ENCODE measurements at regions not wholly inside any gene's neighbourhood (a gene's known extent, or its start where the extent isn't known, plus 50 kb on each side); places are given as distances from the start of the nearest gene placed in this dataset.

DNA sequence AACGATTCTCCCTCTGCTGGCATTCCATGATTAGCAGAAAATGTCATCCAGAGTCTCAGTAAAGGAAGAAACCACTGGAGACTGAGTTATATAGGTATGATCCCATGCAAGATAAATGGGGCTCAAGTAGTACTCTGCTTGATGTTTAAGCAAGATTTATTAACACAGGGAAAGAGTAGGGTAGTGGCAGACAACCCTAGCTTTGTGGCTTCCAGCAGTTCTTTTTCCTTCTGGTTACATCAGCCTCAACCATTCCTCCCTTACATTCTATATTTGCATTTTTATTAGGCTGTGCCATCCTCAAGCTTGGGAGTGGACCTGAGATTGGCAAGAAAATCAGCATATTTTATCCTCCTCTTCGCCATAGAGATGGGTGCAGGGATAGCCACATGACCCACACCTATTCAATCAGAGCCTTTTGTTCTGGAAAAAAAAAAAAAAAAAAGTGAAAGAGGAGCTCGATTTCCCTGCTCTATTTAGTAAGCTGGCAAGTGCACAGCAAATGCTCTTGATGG is 402.1 kb downstream of the ZNF536 start:
- H3K4me1 Mint-ChIP-seq, result no peaks in the 10 kb centered on the region

DNA sequence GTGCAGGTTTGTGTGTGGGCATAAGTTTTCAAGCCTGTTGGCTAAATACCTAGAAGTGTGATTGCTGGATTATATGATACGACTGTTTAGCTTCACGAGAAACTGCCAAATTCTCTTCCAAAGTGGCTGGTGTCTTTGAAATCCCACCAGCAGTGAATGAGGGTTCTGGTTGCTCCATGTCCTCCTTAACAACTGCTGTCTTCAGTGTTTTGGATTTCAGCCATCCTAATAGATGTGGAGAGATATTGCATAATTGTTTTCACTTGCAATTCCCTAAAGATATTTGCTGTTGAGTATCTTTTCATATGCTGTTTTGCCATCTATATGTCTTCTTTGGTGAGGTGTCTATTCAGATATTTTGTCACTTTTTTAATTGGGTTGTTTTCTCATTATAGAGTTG is 390.5 kb downstream of the ZNF536 start:
- CTCF ChIA-PET, result no interaction called here
- H3K4me3 Mint-ChIP-seq, result no peak overlapping the region
- no peak overlapping the region for H3K27ac Mint-ChIP-seq
- H3K27me3 Mint-ChIP-seq, result no peaks in the 10 kb centered on the region
- H3K4me1 Mint-ChIP-seq, result no peaks in the 10 kb centered on the region
- no peaks in the 10 kb centered on the region for H3K9me3 Mint-ChIP-seq
- H3K36me3 Mint-ChIP-seq, result no peaks in the 10 kb centered on the region
- DNase-seq, result no peak

More for the DNA sequence above, 402.1 kb downstream of the ZNF536 start:
- no peaks in the 10 kb centered on the region for H3K36me3 Mint-ChIP-seq
- H3K9me3 Mint-ChIP-seq, result peaks cover 3% of the 10 kb centered on the region
- CTCF ChIA-PET, result interaction anchor here (1.5 kb wide), 1 partner anchor 92 kb away, joined by 5 read pairs; no protein-coding TSS in a partner anchor
- no peaks in the 10 kb centered on the region for H3K27me3 Mint-ChIP-seq
- no peak for DNase-seq
- no peak overlapping the region for H3K27ac Mint-ChIP-seq
- no peak overlapping the region for H3K4me3 Mint-ChIP-seq

DNA sequence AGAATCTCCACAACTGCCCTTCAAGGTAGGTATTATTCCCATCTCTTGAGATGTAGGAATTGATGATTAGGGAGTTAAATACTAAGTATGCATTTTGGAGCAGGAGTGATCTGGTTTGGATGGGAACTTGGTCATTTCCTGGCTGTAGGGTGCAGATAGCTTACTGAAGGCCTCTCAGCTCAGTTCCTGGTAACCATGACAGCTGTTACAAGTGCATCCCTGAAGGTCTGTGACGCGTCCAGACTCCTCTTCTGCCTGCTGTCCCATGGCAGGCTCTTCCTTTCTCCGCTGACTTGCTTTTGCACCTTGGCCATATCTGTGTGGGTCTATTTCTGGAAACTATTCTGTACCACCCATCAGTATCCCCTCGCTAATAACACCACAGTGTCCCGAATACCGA is 387.8 kb downstream of the ZNF536 start:
- H3K4me3 Mint-ChIP-seq, result no peak overlapping the region
- H3K4me1 Mint-ChIP-seq, result no peaks in the 10 kb centered on the region
- CTCF ChIA-PET, result no interaction called here

DNA sequence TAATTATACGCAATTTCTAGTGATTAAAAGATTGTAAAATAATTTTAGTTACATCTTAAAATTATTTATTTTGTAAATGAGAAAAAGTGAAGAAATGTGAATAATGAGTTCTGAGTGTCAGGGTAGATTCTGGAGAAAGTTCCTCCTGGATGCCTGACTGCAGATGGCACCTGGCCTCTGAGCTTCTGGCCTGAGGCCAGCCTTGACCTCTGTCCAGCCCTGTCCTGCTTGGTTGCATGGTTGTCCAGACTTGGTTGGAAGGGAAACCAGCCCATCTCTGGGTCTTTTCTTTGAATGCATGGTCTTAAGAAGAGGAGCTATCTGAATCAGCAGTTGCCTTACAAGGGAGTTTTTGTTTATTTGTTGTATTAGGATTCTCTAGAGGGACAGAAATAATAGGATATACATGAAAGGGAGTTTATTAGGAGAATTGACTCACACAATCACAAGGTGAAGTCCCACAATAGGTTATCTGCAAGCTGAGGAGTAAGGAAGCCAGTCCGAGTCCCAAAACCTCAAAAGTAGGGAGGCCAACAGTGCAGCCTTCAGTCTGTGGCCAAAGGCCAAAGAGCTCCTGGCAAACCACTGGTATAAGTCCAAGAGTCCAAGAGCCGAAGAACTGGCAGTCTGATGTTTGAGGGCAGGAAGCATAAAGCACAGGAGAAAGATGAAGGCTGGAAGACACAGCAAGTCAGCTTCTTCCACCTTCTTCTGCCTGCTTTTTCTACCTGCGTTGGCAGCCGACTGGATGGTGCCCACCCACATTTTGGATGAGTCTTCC is 385.8 kb downstream of the ZNF536 start:
- peaks cover 3% of the 10 kb centered on the region for H3K9me3 Mint-ChIP-seq
- CTCF ChIA-PET, result no interaction called here
- H3K27me3 Mint-ChIP-seq, result no peaks in the 10 kb centered on the region
- H3K27ac Mint-ChIP-seq, result no peak overlapping the region
- H3K4me3 Mint-ChIP-seq, result no peak overlapping the region
- H3K4me1 Mint-ChIP-seq, result no peaks in the 10 kb centered on the region
- no peak for DNase-seq
- no peaks in the 10 kb centered on the region for H3K36me3 Mint-ChIP-seq

More for the DNA sequence above, 387.8 kb downstream of the ZNF536 start:
- H3K27me3 Mint-ChIP-seq, result no peaks in the 10 kb centered on the region
- no peak overlapping the region for H3K27ac Mint-ChIP-seq
- no peaks in the 10 kb centered on the region for H3K36me3 Mint-ChIP-seq
- no peak for DNase-seq
- peaks cover 3% of the 10 kb centered on the region for H3K9me3 Mint-ChIP-seq

DNA sequence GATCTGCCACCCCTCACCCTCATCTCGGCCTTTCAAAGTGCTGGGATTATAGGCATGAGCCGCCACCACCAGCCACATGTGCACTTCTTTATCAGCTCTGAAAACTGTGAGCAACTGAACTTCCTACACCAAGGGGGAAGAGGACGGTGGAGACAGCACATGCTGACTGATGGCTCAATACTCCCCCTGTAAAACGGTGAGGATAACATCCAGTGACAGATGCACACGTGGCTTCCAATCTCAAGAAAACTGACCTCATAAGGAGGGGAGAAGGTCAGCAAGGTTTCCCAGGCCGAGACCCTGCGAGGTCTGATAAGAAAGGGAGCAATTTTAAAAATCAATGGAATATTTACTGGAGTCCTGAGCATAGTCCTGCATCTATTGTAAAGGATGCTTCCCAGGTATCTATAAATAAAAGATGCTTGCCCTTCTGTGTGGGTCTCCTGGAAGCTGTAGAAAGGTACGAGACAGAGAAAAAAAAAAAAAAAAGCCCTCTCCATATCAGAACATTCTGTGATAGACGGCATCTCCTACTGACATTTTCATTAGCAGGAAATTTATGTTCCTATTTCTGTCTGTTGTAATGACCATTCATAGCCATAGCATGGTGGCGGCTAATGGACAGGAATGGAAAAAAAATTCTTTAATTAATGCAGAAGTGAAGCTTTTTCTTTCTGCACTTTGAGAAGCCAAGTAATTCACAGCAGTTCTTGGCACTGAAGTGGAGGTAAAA is 385.1 kb downstream of the ZNF536 start:
- Mint-ChIP-seq H3K4me1 (no peaks in the 10 kb centered on the region), H3K27me3 (no peaks in the 10 kb centered on the region), H3K36me3 (no peaks in the 10 kb centered on the region), H3K9me3 (peaks cover 3% of the 10 kb centered on the region), H3K4me3 (no peak overlapping the region), H3K27ac (no peak overlapping the region)
- CTCF ChIA-PET, result no interaction called here
- DNase-seq, result no peak

DNA sequence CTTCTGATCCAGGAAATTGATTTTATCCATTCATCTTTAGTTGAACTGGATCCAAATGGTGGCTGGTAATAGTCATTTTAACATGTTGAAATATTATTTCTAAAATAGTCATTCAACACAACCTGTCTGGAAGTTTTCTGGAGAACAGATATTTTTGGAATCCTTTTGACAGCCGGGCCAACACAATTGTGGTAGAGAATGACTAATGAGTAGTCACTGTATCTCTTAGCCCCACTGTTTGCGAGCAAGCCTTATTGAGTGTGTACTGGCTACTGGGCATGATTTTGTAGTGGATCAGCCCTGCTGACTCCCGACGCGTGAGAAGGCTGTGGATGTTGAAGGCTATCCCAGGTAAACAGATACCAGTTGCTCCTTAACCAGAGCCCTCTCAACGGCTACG is 383.4 kb downstream of the ZNF536 start:
- H3K4me3 Mint-ChIP-seq, result no peak overlapping the region
- no peaks in the 10 kb centered on the region for H3K36me3 Mint-ChIP-seq
- peaks cover 5% of the 10 kb centered on the region for H3K9me3 Mint-ChIP-seq
- H3K4me1 Mint-ChIP-seq, result no peaks in the 10 kb centered on the region
- CTCF ChIA-PET, result no interaction called here
- no peak for DNase-seq
- H3K27ac Mint-ChIP-seq, result no peak overlapping the region
- H3K27me3 Mint-ChIP-seq, result no peaks in the 10 kb centered on the region

DNA sequence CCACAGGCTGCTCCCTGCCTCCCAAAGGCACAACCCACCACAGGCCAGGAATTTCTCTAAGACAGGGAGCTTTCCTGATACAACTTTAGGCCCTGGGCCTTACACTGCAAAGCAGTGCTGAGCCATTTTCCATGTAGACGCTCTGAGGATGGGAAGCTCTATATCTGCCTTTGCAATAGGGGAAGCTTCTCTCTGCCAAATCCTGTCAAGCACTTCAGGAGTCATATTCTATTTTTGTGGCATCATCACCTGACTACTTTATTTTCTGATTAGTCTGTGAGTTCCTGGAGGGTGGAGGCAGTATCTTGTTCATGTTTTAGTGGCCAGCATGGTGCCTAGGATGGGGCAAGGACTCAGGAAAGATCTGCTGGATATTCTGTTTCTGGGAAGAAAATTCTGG is 382.0 kb downstream of the ZNF536 start:
- Mint-ChIP-seq H3K9me3 (peaks cover 14% of the 10 kb centered on the region), H3K4me1 (no peaks in the 10 kb centered on the region), H3K4me3 (no peak overlapping the region), H3K27me3 (no peaks in the 10 kb centered on the region), H3K27ac (no peak overlapping the region), H3K36me3 (no peaks in the 10 kb centered on the region)
- CTCF ChIA-PET, result no interaction called here
- no peak for DNase-seq

DNA sequence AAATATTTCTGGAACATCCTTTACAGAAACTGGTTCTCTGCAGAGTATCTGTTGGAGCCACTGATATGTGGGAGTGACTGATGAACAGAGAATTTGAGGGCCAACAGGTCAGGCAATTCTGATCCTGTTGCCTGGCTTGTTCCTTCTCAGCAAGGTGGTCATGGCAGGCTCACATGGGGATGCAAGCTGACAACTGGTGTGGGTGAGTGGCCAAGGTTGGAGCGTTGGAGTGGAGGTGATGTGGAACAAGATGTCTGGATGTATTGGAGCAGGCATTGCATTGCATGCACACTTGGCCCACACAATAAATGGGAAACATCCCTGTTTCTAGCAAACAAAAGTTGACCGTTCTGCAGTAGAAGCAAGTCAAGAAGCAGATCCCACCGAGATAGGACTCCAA is 380.7 kb downstream of the ZNF536 start:
- no peaks in the 10 kb centered on the region for H3K4me1 Mint-ChIP-seq
- no peaks in the 10 kb centered on the region for H3K27me3 Mint-ChIP-seq
- peaks cover 14% of the 10 kb centered on the region for H3K9me3 Mint-ChIP-seq
- H3K36me3 Mint-ChIP-seq, result no peaks in the 10 kb centered on the region
- DNase-seq, result no peak
- CTCF ChIA-PET, result no interaction called here
- H3K27ac Mint-ChIP-seq, result no peak overlapping the region
- H3K4me3 Mint-ChIP-seq, result no peak overlapping the region

DNA sequence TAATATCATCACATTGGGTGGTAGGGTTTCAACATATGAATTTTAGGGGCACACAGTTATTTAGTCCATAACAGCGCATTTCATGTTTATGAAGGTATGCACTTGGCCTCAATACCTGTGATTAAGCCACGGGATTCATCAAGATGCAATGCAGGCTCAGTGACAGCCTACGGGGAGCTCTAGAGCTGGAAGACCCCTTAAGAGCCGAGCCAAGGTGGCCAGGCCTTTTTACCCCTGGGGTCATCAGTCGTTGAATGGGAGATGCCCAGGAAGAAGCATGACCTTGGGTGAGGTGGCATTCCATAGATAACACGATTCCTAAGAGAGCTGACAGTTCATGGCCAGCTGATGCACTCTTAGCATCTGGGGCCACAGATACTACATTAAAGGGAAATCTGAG is 380.0 kb downstream of the ZNF536 start:
- no peaks in the 10 kb centered on the region for H3K36me3 Mint-ChIP-seq
- DNase-seq, result no peak
- peaks cover 14% of the 10 kb centered on the region for H3K9me3 Mint-ChIP-seq
- CTCF ChIA-PET, result no interaction called here
- H3K4me3 Mint-ChIP-seq, result no peak overlapping the region
- no peak overlapping the region for H3K27ac Mint-ChIP-seq
- no peaks in the 10 kb centered on the region for H3K27me3 Mint-ChIP-seq
- H3K4me1 Mint-ChIP-seq, result no peaks in the 10 kb centered on the region

DNA sequence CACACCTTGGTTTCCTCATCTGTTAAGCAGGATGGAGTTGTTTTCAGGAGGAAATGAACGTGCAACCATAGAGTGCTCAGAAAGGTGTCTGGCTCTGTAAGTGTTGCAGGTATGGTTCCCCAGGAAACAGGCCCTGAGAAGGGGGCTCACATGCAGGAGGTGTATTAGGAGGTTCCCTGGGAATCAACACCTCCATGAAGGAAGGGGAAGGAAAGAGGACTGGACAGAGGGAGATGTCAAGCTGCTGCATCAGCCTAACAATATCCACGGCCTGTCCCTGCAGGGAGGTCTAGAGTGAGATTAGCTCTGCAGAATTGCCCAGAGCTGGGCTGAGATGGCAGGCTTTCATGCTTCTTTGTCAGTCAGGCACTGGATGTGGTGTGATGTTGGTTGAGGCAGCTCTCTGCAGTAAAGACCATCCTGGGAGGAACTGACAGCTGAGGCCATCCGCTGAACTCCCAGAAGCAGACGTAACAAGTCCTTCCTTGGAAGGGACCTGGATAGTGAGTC is 373.3 kb downstream of the ZNF536 start:
- H3K27ac Mint-ChIP-seq, result no peak overlapping the region

DNA sequence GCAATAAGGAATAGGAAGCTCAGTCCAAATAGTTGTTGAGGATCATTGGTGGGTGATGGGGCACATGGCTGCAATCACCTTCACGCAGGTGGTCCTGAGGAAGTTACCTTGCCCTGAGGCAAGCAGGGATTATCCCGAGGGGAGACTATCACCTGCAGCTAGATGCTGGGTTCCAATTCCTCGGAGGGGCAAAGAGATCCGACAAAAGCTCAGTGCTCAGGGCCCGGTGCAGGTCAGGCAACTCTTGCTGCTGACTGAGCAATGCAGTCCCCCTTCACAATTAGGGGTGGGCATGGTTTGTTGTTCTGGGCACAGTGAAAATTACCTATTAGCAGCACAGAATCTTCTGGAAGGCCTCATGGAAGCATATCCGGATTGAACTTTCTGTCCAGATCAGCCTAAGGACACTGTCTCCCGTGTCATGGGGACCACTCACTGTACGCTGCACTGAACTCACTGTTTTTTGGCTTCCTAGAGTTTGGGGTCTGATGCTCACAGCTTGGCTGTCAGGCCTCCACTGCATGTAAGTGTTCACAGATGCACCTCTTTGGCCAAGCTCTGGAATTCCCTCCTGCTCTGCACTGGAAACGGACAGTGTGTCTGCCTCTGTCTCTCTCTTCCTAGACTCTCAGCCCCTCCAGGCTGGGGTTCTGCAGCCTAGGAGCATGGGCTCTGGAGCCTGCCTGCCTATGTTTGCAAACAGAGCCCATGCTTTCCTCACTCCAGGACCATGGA is 372.7 kb downstream of the ZNF536 start:
- H3K4me1 Mint-ChIP-seq, result no peaks in the 10 kb centered on the region
- H3K27me3 Mint-ChIP-seq, result no peaks in the 10 kb centered on the region
- DNase-seq, result no peak
- CTCF ChIA-PET, result no interaction called here
- no peak overlapping the region for H3K27ac Mint-ChIP-seq
- no peak overlapping the region for H3K4me3 Mint-ChIP-seq
- H3K36me3 Mint-ChIP-seq, result no peaks in the 10 kb centered on the region
- peaks cover 4% of the 10 kb centered on the region for H3K9me3 Mint-ChIP-seq

More for the DNA sequence above, 373.3 kb downstream of the ZNF536 start:
- no peak for DNase-seq
- Mint-ChIP-seq H3K36me3 (no peaks in the 10 kb centered on the region), H3K4me3 (no peak overlapping the region), H3K27me3 (no peaks in the 10 kb centered on the region), H3K9me3 (peaks cover 9% of the 10 kb centered on the region), H3K4me1 (no peaks in the 10 kb centered on the region)
- CTCF ChIA-PET, result no interaction called here

DNA sequence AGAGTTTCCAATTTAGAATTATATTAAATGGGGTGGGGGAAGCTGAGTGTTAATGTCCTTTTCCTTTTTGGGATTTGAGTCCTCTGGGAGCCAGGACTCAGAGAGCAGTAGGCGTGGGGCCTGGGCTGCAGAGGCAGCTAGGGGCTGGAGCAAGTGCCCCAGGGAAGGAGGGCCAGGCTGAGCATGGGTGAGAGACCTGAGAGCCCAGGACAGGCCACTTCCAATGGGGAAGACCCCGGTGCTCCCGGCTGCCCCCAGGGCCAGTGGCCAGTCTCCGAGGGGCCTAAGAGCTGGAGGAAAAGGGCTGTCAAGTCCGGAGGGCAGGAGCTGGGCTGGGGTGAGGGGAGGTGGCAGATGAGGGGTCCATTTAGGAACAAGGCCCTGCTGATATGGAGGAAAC is 371.5 kb downstream of the ZNF536 start:
- H3K27ac Mint-ChIP-seq, result no peak overlapping the region
- no peaks in the 10 kb centered on the region for H3K4me1 Mint-ChIP-seq
- H3K36me3 Mint-ChIP-seq, result no peaks in the 10 kb centered on the region
- H3K4me3 Mint-ChIP-seq, result no peak overlapping the region
- no peaks in the 10 kb centered on the region for H3K27me3 Mint-ChIP-seq
- no peak for DNase-seq
- H3K9me3 Mint-ChIP-seq, result no peaks in the 10 kb centered on the region
- CTCF ChIA-PET, result interaction anchor here (0.5 kb wide), 1 partner anchor 61 kb away, joined by 3 read pairs; no protein-coding TSS in a partner anchor

DNA sequence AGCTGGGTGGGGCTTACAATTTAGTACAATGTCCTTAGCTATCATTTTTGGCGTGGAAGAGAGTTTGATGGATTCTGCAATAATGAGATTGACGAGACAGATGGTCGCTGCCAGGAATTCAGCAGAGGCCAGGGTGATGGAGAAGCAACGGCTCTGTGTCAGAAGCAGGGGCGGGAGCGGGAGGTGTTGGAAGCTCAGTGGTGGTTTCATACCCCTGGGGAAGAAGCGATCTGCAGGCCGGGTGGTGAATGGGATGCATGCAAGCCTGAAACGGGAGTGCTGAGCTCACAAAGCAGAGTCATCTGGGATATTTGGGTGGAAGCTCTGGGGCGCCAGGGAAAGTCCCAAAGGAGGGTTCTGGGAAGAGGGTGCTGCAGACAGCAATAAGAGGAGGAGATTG is 370.8 kb downstream of the ZNF536 start:
- CTCF ChIA-PET, result no interaction called here
- H3K9me3 Mint-ChIP-seq, result no peaks in the 10 kb centered on the region
- H3K36me3 Mint-ChIP-seq, result no peaks in the 10 kb centered on the region
- no peaks in the 10 kb centered on the region for H3K4me1 Mint-ChIP-seq
- no peaks in the 10 kb centered on the region for H3K27me3 Mint-ChIP-seq
- no peak for DNase-seq
- H3K27ac Mint-ChIP-seq, result no peak overlapping the region
- H3K4me3 Mint-ChIP-seq, result no peak overlapping the region

DNA sequence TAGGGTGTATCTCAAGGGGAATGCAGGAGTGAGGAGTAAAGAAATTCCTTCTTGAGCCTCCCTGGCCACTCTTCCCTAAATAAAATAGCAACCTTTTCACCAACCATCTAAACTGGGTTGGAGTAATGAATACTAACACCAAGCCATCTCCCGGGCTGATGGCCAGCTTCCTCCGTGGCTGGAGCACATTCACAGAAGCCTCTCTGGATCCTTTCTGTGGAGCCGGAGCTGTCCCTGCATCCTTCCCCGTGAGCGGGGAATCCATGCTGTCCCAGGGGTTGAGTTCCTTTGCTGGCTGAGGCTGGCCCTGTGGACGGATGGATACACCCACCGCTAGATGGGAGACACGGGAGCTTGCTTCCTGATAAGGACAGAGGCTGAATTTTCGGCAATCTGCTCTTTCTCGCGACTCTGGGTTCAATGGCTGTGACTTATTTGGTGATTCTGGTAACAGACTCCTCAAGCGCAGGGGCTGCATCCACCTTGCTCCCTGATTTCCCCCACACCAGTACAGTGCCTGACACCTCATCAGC is 370.3 kb downstream of the ZNF536 start:
- no peaks in the 10 kb centered on the region for H3K9me3 Mint-ChIP-seq
- no peak overlapping the region for H3K27ac Mint-ChIP-seq
- no peaks in the 10 kb centered on the region for H3K36me3 Mint-ChIP-seq
- CTCF ChIA-PET, result no interaction called here
- no peak for DNase-seq
- H3K27me3 Mint-ChIP-seq, result no peaks in the 10 kb centered on the region
- no peaks in the 10 kb centered on the region for H3K4me1 Mint-ChIP-seq
- H3K4me3 Mint-ChIP-seq, result no peak overlapping the region
